Mammary epithelial cell (primary cell): ENCODE measurements at regions not wholly inside any gene's neighbourhood (a gene's known extent, or its start where the extent isn't known, plus 50 kb on each side); places are given as distances from the start of the nearest gene placed in this dataset.

Experiments used
- EZH2 ChIP-seq: IDR thresholded peaks from 2 replicates; pipeline ENCODE4 v1.6.1; 2012; ENCODE audit warnings: low read length, inconsistent platforms, borderline replicate concordance
- TF ChIP-seq, protein P1 (sequence below), 2 donors: IDR thresholded peaks in 1 of 2; conservative IDR thresholded peaks in 1 of 2; 2 replicates each; pipeline ENCODE4 v1.5.1; 2011 to 2012; ENCODE audit warnings: inconsistent platforms in 2 of 2, low read length in 2 of 2, mild to moderate bottlenecking in 2 of 2, control low read depth in 1 of 2, low read depth in 1 of 2; ENCODE audit not compliant: insufficient read depth in 1 of 2; ENCODE audit errors: extremely low read depth in 1 of 2

DNA sequence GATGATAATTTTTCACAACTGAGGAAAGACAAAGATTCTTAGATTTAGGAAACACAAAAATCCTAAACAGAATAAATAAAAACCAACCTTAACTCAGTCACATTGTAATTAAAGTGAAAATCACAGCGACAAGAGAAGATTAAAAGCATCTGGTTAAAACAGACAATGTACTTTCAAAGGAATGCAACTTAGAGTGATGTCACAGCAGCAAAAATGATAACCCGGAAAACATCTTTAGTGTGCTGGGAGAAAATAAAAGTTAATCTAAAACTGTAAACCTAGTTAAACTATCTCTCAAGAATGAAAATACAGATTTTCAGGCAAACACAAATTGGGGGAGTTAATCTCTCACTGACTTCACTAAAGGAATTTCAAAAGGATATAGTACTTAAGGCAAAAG is 76.8 kb upstream of the OGFRL1 start:
- TF ChIP-seq, protein P1, sequence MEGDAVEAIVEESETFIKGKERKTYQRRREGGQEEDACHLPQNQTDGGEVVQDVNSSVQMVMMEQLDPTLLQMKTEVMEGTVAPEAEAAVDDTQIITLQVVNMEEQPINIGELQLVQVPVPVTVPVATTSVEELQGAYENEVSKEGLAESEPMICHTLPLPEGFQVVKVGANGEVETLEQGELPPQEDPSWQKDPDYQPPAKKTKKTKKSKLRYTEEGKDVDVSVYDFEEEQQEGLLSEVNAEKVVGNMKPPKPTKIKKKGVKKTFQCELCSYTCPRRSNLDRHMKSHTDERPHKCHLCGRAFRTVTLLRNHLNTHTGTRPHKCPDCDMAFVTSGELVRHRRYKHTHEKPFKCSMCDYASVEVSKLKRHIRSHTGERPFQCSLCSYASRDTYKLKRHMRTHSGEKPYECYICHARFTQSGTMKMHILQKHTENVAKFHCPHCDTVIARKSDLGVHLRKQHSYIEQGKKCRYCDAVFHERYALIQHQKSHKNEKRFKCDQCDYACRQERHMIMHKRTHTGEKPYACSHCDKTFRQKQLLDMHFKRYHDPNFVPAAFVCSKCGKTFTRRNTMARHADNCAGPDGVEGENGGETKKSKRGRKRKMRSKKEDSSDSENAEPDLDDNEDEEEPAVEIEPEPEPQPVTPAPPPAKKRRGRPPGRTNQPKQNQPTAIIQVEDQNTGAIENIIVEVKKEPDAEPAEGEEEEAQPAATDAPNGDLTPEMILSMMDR (conservative IDR thresholded peaks at IDR 0.05 in 1 of 2, IDR thresholded peaks at IDR 0.05 in 1 of 2; ENCODE audit: extremely low read depth in 1 of 2, insufficient read depth in 1 of 2, low read depth in 1 of 2, low read length in 2 of 2) = no peak
- no peak for TF ChIP-seq EZH2
